ENCODE measurements at regions not wholly inside any gene's neighbourhood (a gene's known extent, or its start where the extent isn't known, plus 50 kb on each side); places are given as distances from the start of the nearest gene placed in this dataset.

- Histone ChIP-seq H2AK9ac (replicated peaks; ENCODE audit: low read depth, low read length, poor library complexity) (no peak overlapping the region), H3K9me3 (ENCODE audit: control insufficient read depth, insufficient read depth, low read length) (no peaks in the 10 kb centered on the region), H4K5ac (ENCODE audit: low read depth, low read length) (no peak overlapping the region), H3K27ac (ENCODE audit: insufficient read depth, low read length) (no peak overlapping the region), H3K9me1 (ENCODE audit: insufficient read depth, low read length) (no peaks in the 10 kb centered on the region), H2AFZ (replicated peaks; ENCODE audit: low read length, poor library complexity) (no peak overlapping the region), H3K79me1 (ENCODE audit: low read depth in 1 of 2, low read length in 2 of 2) (no peaks in the 10 kb centered on the region), H3K23ac (ENCODE audit: low read depth, low read length) (no peak overlapping the region), H3K27me3 (ENCODE audit: control insufficient read depth, insufficient read depth, low read length) (no peaks in the 10 kb centered on the region), H2BK20ac (ENCODE audit: low read depth, low read length) (no peak overlapping the region), H3K9ac (ENCODE audit: low read depth, low read length) (no peak overlapping the region), H3K18ac (ENCODE audit: low read depth, low read length) (no peak overlapping the region), H4K8ac (ENCODE audit: low read depth in 2 of 2, low read length in 2 of 2) (no peak overlapping the region), H2BK5ac (ENCODE audit: low read depth, low read length, poor library complexity, severe bottlenecking) (no peak overlapping the region), H3K14ac (replicated peaks; ENCODE audit: low read depth, low read length) (no peak overlapping the region), H4K91ac (ENCODE audit: insufficient read depth, low read depth, low read length) (no peak overlapping the region), H3K4me1 (ENCODE audit: control insufficient read depth, insufficient read depth, low read length) (no peaks in the 10 kb centered on the region), H2AK5ac (ENCODE audit: low read depth, low read length) (no peak overlapping the region), H3K4me3 (ENCODE audit: insufficient read depth, low read depth, low read length) (no peak overlapping the region), H3K4me2 (ENCODE audit: low read depth, low read length) (no peak overlapping the region), H2BK15ac (ENCODE audit: low read depth, low read length) (no peak overlapping the region), H2BK120ac (ENCODE audit: low read depth, low read length) (no peak overlapping the region), H4K20me1 (ENCODE audit: insufficient read depth, low read length) (no peaks in the 10 kb centered on the region), H3K56ac (ENCODE audit: extremely low read depth, insufficient read depth, low read length) (no peak overlapping the region), H3K36me3 (ENCODE audit: control insufficient read depth, insufficient read depth, low read length) (no peaks in the 10 kb centered on the region), H3K4ac (ENCODE audit: low read depth, low read length) (no peak overlapping the region)
- BruUV-seq (replicated peaks): no TSS peak
- no CpG with 5 or more reads among the region's 6 CpGs for WGBS, 2 experiments (ENCODE audit: extremely low coverage in 2 of 2, insufficient read length in 1 of 2)
- DNase-seq: peak; percentile 71
- POLR2A ChIA-PET (ENCODE audit: unreplicated experiment): no interaction called here
- TF ChIP-seq MXI1 (IDR thresholded peaks at IDR 0.05; ENCODE audit: borderline replicate concordance, low read depth, low read length) (no peak), USF2 (IDR thresholded peaks at IDR 0.05; ENCODE audit: low read depth, low read length) (no peak), POLR2A (IDR thresholded peaks at IDR 0.05; ENCODE audit: low read depth, low read length) (no peak), BHLHE40 (IDR thresholded peaks at IDR 0.05; ENCODE audit: low read depth, low read length) (no peak), SMC3 (IDR thresholded peaks at IDR 0.05; ENCODE audit: low read depth, low read length) (peak; percentile 28; the same call in 1 of the 2 replicates), ELK1 (IDR thresholded peaks at IDR 0.05; ENCODE audit: borderline replicate concordance, low read depth, low read length) (no peak), RCOR1 (IDR thresholded peaks at IDR 0.05; ENCODE audit: insufficient replicate concordance, low read length) (no peak), CTCF (conservative IDR thresholded peaks at IDR 0.05; ENCODE audit: low read depth, low read length) (peak; percentile 64), NFE2L2 (IDR thresholded peaks at IDR 0.05; ENCODE audit: low read depth, low read length) (no peak)
- CTCF ChIA-PET: no interaction called here
- ATAC-seq (ENCODE audit: low read depth): peak; percentile 65
- intact Hi-C loops (cut with micrococcal nuclease) (no loop called here), in situ Hi-C loops (cut with MboI; ENCODE audit: low sequenced_read_pairs) (no loop called here), dilution Hi-C loops (cut with HindIII; ENCODE audit: low sequenced_read_pairs, unreplicated experiment) (no loop called here)
Observed at GRCh38 chr7:148527717-148528168, 62.8 kb upstream of the C7orf33 start.

All from IMR-90 (cell line).